HCT116 (cell line): ENCODE measurements at regions not wholly inside any gene's neighbourhood (a gene's known extent, or its start where the extent isn't known, plus 50 kb on each side); places are given as distances from the start of the nearest gene placed in this dataset.
"Not testable (repeated sequence)": the region's sequence is repeated elsewhere in the genome, so short reads cannot be mapped to it uniquely, and the experiment has no call there.

ENCODE experiments used
- CTCF ChIP-seq, 3 experiments: fragments of 200-600 bp in 1 of 3; sonication (generic) in 1 of 3; IDR thresholded peaks in 2 of 3; conservative IDR thresholded peaks in 1 of 3; 2 replicates each; pipeline ENCODE4 v1.5.1; 2012 to 2017; ENCODE audit warnings: low read depth in 2 of 3, low read length in 2 of 3, antibody characterized with exemption in 1 of 3, borderline replicate concordance in 1 of 3, control low read depth in 1 of 3, mild to moderate bottlenecking in 1 of 3, mixed read lengths in 1 of 3, mixed run types in 1 of 3, moderate library complexity in 1 of 3; ENCODE audit not compliant: insufficient read depth in 1 of 3
- ELF1 ChIP-seq: IDR thresholded peaks from 2 replicates; pipeline ENCODE4 v1.6.1; 2012; ENCODE audit warnings: low read depth, borderline replicate concordance
- EZH2 ChIP-seq: fragments of 200-600 bp; sonication (generic); IDR thresholded peaks from 2 replicates; pipeline ENCODE4 v1.6.1; 2017; ENCODE audit warnings: antibody characterized with exemption, mixed run types
- MAX ChIP-seq: IDR thresholded peaks from 2 replicates; pipeline ENCODE4 v1.6.1; 2012
- POLR2A ChIP-seq: IDR thresholded peaks from 2 replicates; pipeline ENCODE4 v1.7.0; 2011; ENCODE audit warnings: borderline replicate concordance; ENCODE audit not compliant: insufficient read depth, insufficient read length; ENCODE audit errors: extremely low read depth
- POLR2AphosphoS5 ChIP-seq: IDR thresholded peaks from 2 replicates; pipeline ENCODE4 v1.6.1; 2011; ENCODE audit warnings: mild to moderate bottlenecking, low read depth, low read length, moderate library complexity
- RAD21 ChIP-seq: IDR thresholded peaks from 2 replicates; pipeline ENCODE4 v1.6.1; 2012; ENCODE audit warnings: low read depth, mild to moderate bottlenecking
- REST ChIP-seq: IDR thresholded peaks from 2 replicates; pipeline ENCODE4 v1.6.1; 2012; ENCODE audit warnings: low read depth
- TCF7L2 ChIP-seq: IDR thresholded peaks from 2 replicates; pipeline ENCODE4 v1.7.0; 2011; ENCODE audit warnings: borderline replicate concordance, inconsistent platforms; ENCODE audit not compliant: insufficient read depth, insufficient read length; ENCODE audit errors: extremely low read depth
- YY1 ChIP-seq: IDR thresholded peaks from 2 replicates; pipeline ENCODE4 v1.6.1; 2011; ENCODE audit warnings: low read length, low read depth, moderate library complexity, mild to moderate bottlenecking; ENCODE audit not compliant: insufficient replicate concordance; ENCODE audit errors: extremely low read depth
- ZNF274 ChIP-seq: fragments of 200-500 bp; sonication (Bioruptor generic); IDR thresholded peaks from 2 replicates; pipeline ENCODE4 v1.6.1; 2014; ENCODE audit warnings: mild to moderate bottlenecking, low read depth, low read length, inconsistent platforms

- not testable (repeated sequence) for TF ChIP-seq RAD21; TCF7L2; CTCF (IDR thresholded peaks at IDR 0.05 in 2 of 3, conservative IDR thresholded peaks at IDR 0.05 in 1 of 3; ENCODE audit: borderline replicate concordance in 1 of 3, insufficient read depth in 1 of 3, low read depth in 2 of 3, low read length in 2 of 3); POLR2AphosphoS5; REST; POLR2A; MAX; ELF1; EZH2; YY1; ZNF274
Measured at GRCh38 chr4:121575392-121575791, 121.4 kb downstream of the ANXA5 start.
